HL-60 (cell line): ENCODE measurements at regions not wholly inside any gene's neighbourhood (a gene's known extent, or its start where the extent isn't known, plus 50 kb on each side); places are given as distances from the start of the nearest gene placed in this dataset.

Experiments
- DNase-seq, 2 experiments: peaks; one replicate each; pipeline ENCODE4 v3.0.0-alpha.2; 2010 to 2020; ENCODE audit warnings: low read depth in 1 of 2, low spot score in 1 of 2
- H3K27ac ChIP-seq: fragments of 250-450 bp; sonication (Bioruptor Pico); replicated peaks from 2 replicates; pipeline ENCODE4 v1.5.1; 2020; ENCODE audit warnings: mild to moderate bottlenecking, moderate library complexity
- H3K27me3 ChIP-seq: fragments of 250-450 bp; sonication (Bioruptor Pico); 2 replicates; pipeline ENCODE4 v1.5.1; 2021; ENCODE audit warnings: mild to moderate bottlenecking, moderate library complexity; ENCODE audit not compliant: insufficient read depth, poor library complexity, severe bottlenecking
- H3K4me3 ChIP-seq: replicated peaks from 2 replicates; pipeline ENCODE4 v1.5.1; 2011; ENCODE audit warnings: mild to moderate bottlenecking, control low read depth, low read length; ENCODE audit not compliant: insufficient read depth
- GABPA ChIP-seq: IDR thresholded peaks from 2 replicates; pipeline ENCODE4 v1.6.1; 2012; ENCODE audit warnings: low read depth
- POLR2AphosphoS5 ChIP-seq: IDR thresholded peaks from 2 replicates; pipeline ENCODE4 v1.6.1; 2012; ENCODE audit warnings: low read depth
- REST ChIP-seq: IDR thresholded peaks from 2 replicates; pipeline ENCODE4 v1.6.1; 2012; ENCODE audit warnings: low read depth; ENCODE audit not compliant: insufficient replicate concordance
- SPI1 ChIP-seq: IDR thresholded peaks from 2 replicates; pipeline ENCODE4 v1.6.1; 2012; ENCODE audit warnings: low read depth, mild to moderate bottlenecking, borderline replicate concordance
- TF ChIP-seq, protein P1 (sequence below): IDR thresholded peaks from one replicate; pipeline ENCODE4 v1.5.1; 2011; ENCODE audit warnings: low read length, control low read depth, inconsistent platforms; ENCODE audit not compliant: insufficient read depth

- no peaks in the 10 kb centered on the region for H3K27me3 ChIP-seq
- DNase-seq: no peak
- TF ChIP-seq, protein P1, sequence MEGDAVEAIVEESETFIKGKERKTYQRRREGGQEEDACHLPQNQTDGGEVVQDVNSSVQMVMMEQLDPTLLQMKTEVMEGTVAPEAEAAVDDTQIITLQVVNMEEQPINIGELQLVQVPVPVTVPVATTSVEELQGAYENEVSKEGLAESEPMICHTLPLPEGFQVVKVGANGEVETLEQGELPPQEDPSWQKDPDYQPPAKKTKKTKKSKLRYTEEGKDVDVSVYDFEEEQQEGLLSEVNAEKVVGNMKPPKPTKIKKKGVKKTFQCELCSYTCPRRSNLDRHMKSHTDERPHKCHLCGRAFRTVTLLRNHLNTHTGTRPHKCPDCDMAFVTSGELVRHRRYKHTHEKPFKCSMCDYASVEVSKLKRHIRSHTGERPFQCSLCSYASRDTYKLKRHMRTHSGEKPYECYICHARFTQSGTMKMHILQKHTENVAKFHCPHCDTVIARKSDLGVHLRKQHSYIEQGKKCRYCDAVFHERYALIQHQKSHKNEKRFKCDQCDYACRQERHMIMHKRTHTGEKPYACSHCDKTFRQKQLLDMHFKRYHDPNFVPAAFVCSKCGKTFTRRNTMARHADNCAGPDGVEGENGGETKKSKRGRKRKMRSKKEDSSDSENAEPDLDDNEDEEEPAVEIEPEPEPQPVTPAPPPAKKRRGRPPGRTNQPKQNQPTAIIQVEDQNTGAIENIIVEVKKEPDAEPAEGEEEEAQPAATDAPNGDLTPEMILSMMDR: no peak
- TF ChIP-seq SPI1: no peak
- no peak for TF ChIP-seq POLR2AphosphoS5
- TF ChIP-seq REST: no peak
- no peak for TF ChIP-seq GABPA
- no peak overlapping the region for H3K4me3 ChIP-seq
- no peak overlapping the region for H3K27ac ChIP-seq
Measured at GRCh38 chr15:49793943-49794342, 173.1 kb downstream of the DTWD1 start.

DNA sequence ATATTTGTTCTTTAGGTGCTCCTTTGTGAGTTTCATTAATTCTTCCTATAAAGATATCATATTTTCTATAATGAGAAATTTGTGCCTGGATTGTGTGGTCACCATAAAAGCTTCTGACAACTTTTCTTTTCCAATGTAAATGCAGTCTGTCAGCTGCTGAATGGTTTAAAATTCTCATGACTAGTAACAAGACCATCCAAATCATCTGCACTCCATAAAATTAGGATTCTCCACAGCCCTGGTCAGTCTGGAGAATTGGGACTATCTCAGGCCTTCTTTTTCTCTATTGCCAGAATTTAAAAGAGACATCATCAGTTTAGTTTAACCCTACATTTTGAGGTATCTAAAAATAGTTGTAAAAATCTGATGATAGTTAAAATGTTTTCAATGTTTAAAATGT lies 180.9 kb downstream of the DTWD1 start:
- H3K27me3 ChIP-seq: no peaks in the 10 kb centered on the region
- no peak overlapping the region for H3K4me3 ChIP-seq
- TF ChIP-seq REST (no peak), GABPA (no peak), SPI1 (no peak), POLR2AphosphoS5 (no peak)
- TF ChIP-seq, protein P1: no peak
- no peak overlapping the region for H3K27ac ChIP-seq
- DNase-seq: no peak
